Caco-2 (cell line): ENCODE measurements at regions not wholly inside any gene's neighbourhood (a gene's known extent, or its start where the extent isn't known, plus 50 kb on each side); places are given as distances from the start of the nearest gene placed in this dataset.

ENCODE experiments used
- BruUV-seq: library from RNA; stranded (reverse); fragments of 400-500 nt; replicated peaks from 2 replicates; lab custom pipeline; 2021; lab: Mats Ljungman, UMichigan
- CTCF ChIA-PET: fragments of 300-600 bp; sonication (Branson Sonifier 250); formaldehyde crosslinking; loops from one replicate; lab custom pipeline; 2022; ENCODE audit warnings: antibody characterized with exemption; lab: Charles Lee
- POLR2A ChIA-PET: fragments of 300-600 bp; sonication (Branson Sonifier 250); formaldehyde crosslinking; loops from one replicate; lab custom pipeline; 2022; ENCODE audit warnings: antibody characterized with exemption; lab: Charles Lee
- DNase-seq, 2 experiments: peaks; one replicate each; pipeline versions ENCODE4 v3.0.0 to v3.0.0-alpha.2; 2020 to 2022
- H3K27me3 ChIP-seq: replicated peaks from 2 replicates; pipeline ENCODE4 v1.6.0; 2011; ENCODE audit warnings: low read length; ENCODE audit not compliant: control insufficient read depth, insufficient read depth
- H3K36me3 ChIP-seq: 2 replicates; pipeline ENCODE4 v1.5.1; 2011; ENCODE audit warnings: low read length; ENCODE audit not compliant: control insufficient read depth, insufficient read depth
- H3K4me1 ChIP-seq: fragments of 250-450 bp; sonication (Bioruptor Pico); 2 replicates; pipeline ENCODE4 v1.5.1; 2020; ENCODE audit warnings: mild to moderate bottlenecking
- H3K4me3 ChIP-seq: 2 replicates; pipeline ENCODE4 v1.5.1; 2011; ENCODE audit warnings: low read depth, mild to moderate bottlenecking, control low read depth, low read length
- H3K9me3 ChIP-seq: fragments of 250-450 bp; sonication (Bioruptor Pico); 2 replicates; pipeline ENCODE4 v1.5.1; 2020; ENCODE audit warnings: mild to moderate bottlenecking, moderate library complexity
- H3K27ac Mint-ChIP-seq: one replicate; pipeline ENCODE4 v1.8.0; 2022; ENCODE audit warnings: mixed read lengths; ENCODE audit not compliant: unreplicated experiment
- H3K27me3 Mint-ChIP-seq: one replicate; pipeline ENCODE4 v1.8.0; 2022; ENCODE audit warnings: mixed read lengths; ENCODE audit not compliant: insufficient read depth, unreplicated experiment
- H3K36me3 Mint-ChIP-seq: one replicate; pipeline ENCODE4 v1.8.0; 2022; ENCODE audit warnings: mild to moderate bottlenecking, mixed read lengths; ENCODE audit not compliant: insufficient read depth, unreplicated experiment
- H3K4me1 Mint-ChIP-seq: one replicate; pipeline ENCODE4 v1.8.0; 2022; ENCODE audit warnings: low read depth, mixed read lengths; ENCODE audit not compliant: unreplicated experiment
- H3K4me3 Mint-ChIP-seq: one replicate; pipeline ENCODE4 v1.8.0; 2022; ENCODE audit warnings: mild to moderate bottlenecking, moderate library complexity, mixed read lengths; ENCODE audit not compliant: unreplicated experiment
- H3K9me3 Mint-ChIP-seq: one replicate; pipeline ENCODE4 v1.8.0; 2022; ENCODE audit warnings: mixed read lengths; ENCODE audit not compliant: unreplicated experiment
- CTCF ChIP-seq, 2 experiments: fragments of 200-600 bp in 1 of 2; IDR thresholded peaks; 1 replicate in 1 of 2; 2 replicates in 1 of 2; pipeline versions ENCODE4 v1.5.1 to v1.8.0; 2011 to 2022; ENCODE audit warnings: antibody characterized with exemption in 1 of 2, control low read depth in 1 of 2, inconsistent platforms in 1 of 2, low read depth in 1 of 2, low read length in 1 of 2, mild to moderate bottlenecking in 1 of 2, moderate library complexity in 1 of 2; ENCODE audit not compliant: insufficient read depth in 1 of 2, severe bottlenecking in 1 of 2, unreplicated experiment in 1 of 2
- intact Hi-C: fragments of 100-400 bp; cut with micrococcal nuclease; formaldehyde crosslinking; loops from one replicate; pipeline ENCODE4 v1.10.0; 2022; ENCODE audit not compliant: unreplicated experiment

- Histone ChIP-seq H3K4me1 (no peaks in the 10 kb centered on the region), H3K9me3 (no peaks in the 10 kb centered on the region), H3K36me3 (no peaks in the 10 kb centered on the region), H3K27me3 (no peaks in the 10 kb centered on the region), H3K4me3 (no peak overlapping the region)
- Mint-ChIP-seq H3K9me3 (no peaks in the 10 kb centered on the region), H3K4me3 (no peak overlapping the region), H3K27ac (no peak overlapping the region), H3K4me1 (no peaks in the 10 kb centered on the region), H3K36me3 (no peaks in the 10 kb centered on the region), H3K27me3 (peaks cover 6% of the 10 kb centered on the region)
- TF ChIP-seq CTCF (IDR thresholded peaks at IDR 0.05; ENCODE audit: insufficient read depth in 1 of 2, low read depth in 1 of 2, low read length in 1 of 2, severe bottlenecking in 1 of 2, unreplicated experiment in 1 of 2): no peak
- ChIA-PET CTCF (interaction anchor here (0.6 kb wide), 1 partner anchor 521 kb away, joined by 3 read pairs; no protein-coding TSS in a partner anchor), POLR2A (no interaction called here)
- no peak for DNase-seq
- BruUV-seq: no TSS peak
- intact Hi-C loops: no loop called here
These were observed 648.2 kb downstream of the STK39 start for GRCh38 chr2:167599219-167599618.

- intact Hi-C loops: no loop called here
- H3K27me3 Mint-ChIP-seq: peaks cover 2% of the 10 kb centered on the region
- BruUV-seq: no TSS peak
- no peaks in the 10 kb centered on the region for H3K36me3 Mint-ChIP-seq
- no peak for TF ChIP-seq CTCF (IDR thresholded peaks at IDR 0.05; ENCODE audit: insufficient read depth in 1 of 2, low read depth in 1 of 2, low read length in 1 of 2, severe bottlenecking in 1 of 2, unreplicated experiment in 1 of 2)
- no peaks in the 10 kb centered on the region for H3K27me3 ChIP-seq
- no peaks in the 10 kb centered on the region for H3K4me1 ChIP-seq
- H3K27ac Mint-ChIP-seq: no peak overlapping the region
- CTCF ChIA-PET: no interaction called here
- no peak overlapping the region for H3K4me3 ChIP-seq
- H3K4me3 Mint-ChIP-seq: no peak overlapping the region
- no peaks in the 10 kb centered on the region for H3K4me1 Mint-ChIP-seq
- POLR2A ChIA-PET: no interaction called here
- no peaks in the 10 kb centered on the region for H3K9me3 Mint-ChIP-seq
- no peak for DNase-seq
- H3K36me3 ChIP-seq: no peaks in the 10 kb centered on the region
- no peaks in the 10 kb centered on the region for H3K9me3 ChIP-seq
These were observed 651.4 kb downstream of the STK39 start for GRCh38 chr2:167595839-167596471.

GRCh38 chr2:167595021-167595420, 652.4 kb downstream of the STK39 start:
- Histone ChIP-seq H3K36me3 (no peaks in the 10 kb centered on the region), H3K4me3 (no peak overlapping the region), H3K27me3 (no peaks in the 10 kb centered on the region), H3K9me3 (no peaks in the 10 kb centered on the region), H3K4me1 (no peaks in the 10 kb centered on the region)
- intact Hi-C loops: no loop called here
- ChIA-PET CTCF (no interaction called here), POLR2A (no interaction called here)
- no peak overlapping the region for H3K27ac Mint-ChIP-seq
- no peaks in the 10 kb centered on the region for H3K9me3 Mint-ChIP-seq
- peaks cover 3% of the 10 kb centered on the region for H3K27me3 Mint-ChIP-seq
- BruUV-seq: no TSS peak
- no peaks in the 10 kb centered on the region for H3K36me3 Mint-ChIP-seq
- no peak for DNase-seq
- H3K4me1 Mint-ChIP-seq: no peaks in the 10 kb centered on the region
- no peak overlapping the region for H3K4me3 Mint-ChIP-seq
- TF ChIP-seq CTCF (IDR thresholded peaks at IDR 0.05; ENCODE audit: insufficient read depth in 1 of 2, low read depth in 1 of 2, low read length in 1 of 2, severe bottlenecking in 1 of 2, unreplicated experiment in 1 of 2): no peak
